Inferior parietal cortex (tissue), 1 donor: ENCODE measurements at regions not wholly inside any gene's neighbourhood (a gene's known extent, or its start where the extent isn't known, plus 50 kb on each side); places are given as distances from the start of the nearest gene placed in this dataset.

Experiments used
- DNase-seq: peaks from one replicate; pipeline ENCODE4 v3.0.0-alpha.2; 2016; ENCODE audit errors: extremely low spot score

- DNase-seq: no peak
Measured at GRCh38 chr7:156073366-156074052, 261.2 kb upstream of the SHH start.

DNA sequence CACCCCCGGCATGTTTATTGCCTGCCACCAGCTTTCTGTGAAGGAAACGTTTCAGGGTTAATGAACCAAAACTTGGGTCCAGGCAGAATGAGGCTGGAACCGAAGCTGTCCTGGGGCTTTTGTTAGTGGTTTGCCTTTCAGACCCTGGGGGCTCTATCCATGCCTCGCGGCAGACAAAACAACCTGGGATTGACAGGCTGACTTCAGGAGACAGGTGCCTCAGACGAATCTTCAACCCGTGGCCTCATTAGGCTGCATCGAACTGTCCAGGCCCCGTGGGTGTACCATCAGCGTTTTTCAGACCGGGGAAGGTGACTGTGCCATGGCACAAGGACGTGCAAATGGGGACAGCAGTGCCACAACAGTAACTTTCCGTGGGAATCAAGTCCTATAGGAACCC, 259.3 kb upstream of the SHH start:
- no peak for DNase-seq

- no peak for DNase-seq
Measured at GRCh38 chr7:156069891-156070290, 257.6 kb upstream of the SHH start.

GRCh38 chr7:156067156-156067555, 254.9 kb upstream of the SHH start:
- no peak for DNase-seq

DNA sequence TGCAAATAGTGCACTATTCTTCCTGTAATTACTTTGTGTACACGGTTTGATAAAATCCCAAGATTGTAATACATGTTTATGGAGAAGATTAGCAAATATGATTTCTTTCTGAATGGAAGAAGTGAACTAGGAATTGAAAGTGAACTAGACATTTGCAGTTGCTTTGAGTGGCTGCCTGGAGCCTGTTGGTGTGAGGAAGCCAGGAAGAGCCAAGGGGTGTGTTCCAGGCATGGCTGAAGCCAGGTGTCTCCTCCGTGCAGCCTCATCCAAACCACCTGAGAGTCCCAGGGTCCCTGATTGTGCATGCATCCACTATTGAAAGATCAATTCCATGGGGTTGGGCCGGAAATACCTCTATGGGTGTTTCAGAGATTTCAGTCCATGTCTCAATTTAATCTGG, 253.1 kb upstream of the SHH start:
- no peak for DNase-seq

DNA sequence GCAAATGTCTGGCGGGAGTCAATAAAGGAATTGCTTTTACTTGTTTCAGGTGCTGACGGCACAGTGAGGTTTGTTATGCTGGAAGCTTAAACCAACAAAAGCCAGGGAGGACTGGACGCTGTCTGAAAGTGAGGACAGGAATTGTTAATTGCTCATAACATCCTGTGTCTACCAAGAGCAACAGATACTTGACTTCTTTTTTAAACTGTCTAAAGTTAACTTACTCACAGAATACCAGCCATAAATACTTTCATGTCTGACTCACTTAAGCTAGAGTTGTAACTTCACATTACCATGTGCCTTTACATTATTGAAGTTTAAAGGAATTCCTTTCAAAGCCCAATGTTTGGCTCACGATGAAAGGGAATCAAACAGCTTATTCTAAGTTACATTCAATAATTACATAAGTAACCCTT, 252.7 kb upstream of the SHH start:
- no peak for DNase-seq

GRCh38 chr7:156063241-156063810, 251.1 kb upstream of the SHH start:
- no peak for DNase-seq

- no peak for DNase-seq
Measured at GRCh38 chr7:156062286-156062685, 250.0 kb upstream of the SHH start.

GRCh38 chr7:156061689-156062255, 249.5 kb upstream of the SHH start:
- DNase-seq: no peak

DNA sequence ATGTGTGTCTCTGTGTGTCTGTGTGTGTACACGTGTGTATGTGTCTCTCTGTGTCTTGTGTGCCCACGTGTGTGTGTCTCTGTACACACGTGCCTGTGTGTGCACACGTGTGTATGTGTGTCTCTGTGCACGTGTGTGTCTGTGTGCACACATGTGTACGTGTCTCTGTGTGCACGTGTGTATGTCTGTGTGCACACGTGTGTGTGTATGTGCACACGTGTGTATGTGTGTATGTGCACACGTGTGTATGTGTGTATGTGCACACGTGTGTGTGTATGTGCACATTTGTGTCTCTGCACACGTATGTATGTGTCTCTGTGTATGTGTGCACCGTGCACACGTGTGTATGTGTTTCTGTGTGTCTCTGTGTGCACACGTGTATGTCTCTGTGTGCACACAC, 248.7 kb upstream of the SHH start:
- no peak for DNase-seq

- no peak for DNase-seq
Measured at GRCh38 chr7:156059369-156059768, 247.1 kb upstream of the SHH start.

GRCh38 chr7:156058248-156058647, 246.0 kb upstream of the SHH start:
- no peak for DNase-seq

GRCh38 chr7:156056534-156056933, 244.3 kb upstream of the SHH start:
- DNase-seq: no peak

DNA sequence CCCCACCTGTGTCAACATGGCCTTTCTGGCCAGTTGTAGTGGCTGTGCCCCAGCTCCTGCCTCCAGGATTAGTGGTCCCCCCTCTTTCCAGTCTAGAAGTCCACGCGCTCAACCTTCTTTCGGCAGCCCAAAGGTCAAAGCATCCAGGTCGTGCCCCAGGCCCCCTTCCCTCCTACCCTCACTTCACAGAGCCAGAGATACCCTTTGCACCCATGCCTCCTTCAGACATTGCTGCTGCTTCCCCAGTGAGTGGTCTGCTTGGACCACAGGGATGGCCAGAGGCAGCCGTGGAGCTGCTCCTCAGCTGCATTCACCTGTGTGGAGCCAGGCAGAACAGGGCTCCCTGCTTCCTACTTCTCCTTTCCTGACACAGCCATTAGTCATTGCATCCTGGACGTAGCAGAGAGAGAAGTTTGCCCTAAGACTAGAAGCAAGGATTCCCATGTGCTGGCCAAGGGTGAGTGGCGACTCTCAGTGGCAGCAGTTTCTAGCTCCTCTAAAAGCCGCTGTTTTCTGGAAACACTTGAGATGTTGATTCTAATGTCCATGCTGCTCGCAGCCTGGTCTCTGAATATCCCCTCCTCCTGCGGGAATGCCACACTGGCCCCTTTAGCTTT, 243.1 kb upstream of the SHH start:
- DNase-seq: no peak

DNA sequence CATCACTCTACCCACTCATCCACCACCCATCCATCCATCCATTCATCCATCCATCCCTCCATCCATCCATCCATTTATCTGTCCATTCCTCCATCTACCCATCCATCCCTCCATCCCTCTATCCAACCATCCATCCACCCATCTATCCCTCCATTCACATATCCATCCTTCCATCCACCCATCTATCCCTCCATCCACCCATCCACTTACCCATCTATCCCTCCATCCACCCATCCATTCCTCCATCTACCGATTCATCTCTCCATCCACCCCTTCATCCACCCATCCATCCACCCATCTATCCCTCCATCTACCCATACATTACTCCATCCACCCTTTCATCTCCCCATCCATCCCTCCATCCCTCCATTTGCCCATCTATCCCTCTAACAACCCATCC, 239.6 kb upstream of the SHH start:
- no peak for DNase-seq

DNA sequence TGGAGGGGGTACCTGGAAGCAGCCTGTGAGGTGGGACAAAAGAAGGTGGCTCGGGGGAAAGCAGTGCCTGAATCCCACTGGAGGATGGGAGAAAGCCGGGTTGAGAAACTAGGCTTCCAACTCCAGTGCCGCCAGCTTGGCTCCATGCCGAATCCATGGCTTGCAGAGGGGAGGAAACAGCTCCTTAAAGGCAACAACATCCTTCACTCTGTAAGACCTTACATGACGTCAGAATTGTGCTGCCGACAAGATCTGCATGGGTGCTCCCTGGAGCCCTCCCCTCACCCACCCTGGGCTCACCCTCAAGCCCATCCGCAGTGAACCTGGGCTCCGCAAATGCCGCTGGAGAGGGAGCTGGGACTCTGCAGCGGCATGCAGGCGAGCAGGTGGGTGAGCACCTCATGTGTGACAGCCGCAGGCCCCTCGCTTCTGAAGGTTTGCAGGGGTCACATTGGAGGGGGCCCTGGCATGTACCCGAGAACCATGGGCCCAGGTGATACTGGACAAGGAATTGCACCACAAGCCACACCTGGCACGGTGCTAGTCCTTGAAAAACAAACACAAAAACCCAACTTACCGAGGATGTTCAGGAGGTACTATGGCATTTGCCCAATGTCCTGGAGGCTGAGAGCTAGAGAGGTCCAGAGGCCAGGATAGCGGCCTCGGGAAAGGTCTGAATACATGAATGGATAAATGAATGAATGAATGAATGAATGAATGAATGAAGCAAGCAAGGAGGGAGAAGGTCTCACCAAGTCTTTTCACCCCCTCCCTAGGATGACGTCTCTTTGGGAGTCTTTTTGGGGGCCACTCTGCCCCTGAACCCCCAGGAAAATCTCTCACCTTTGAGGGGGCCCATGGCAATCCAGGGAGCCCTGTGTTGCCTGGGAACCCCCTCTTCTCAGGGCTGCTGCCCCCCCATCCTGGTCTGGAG, 238.6 kb upstream of the SHH start:
- DNase-seq: no peak

DNA sequence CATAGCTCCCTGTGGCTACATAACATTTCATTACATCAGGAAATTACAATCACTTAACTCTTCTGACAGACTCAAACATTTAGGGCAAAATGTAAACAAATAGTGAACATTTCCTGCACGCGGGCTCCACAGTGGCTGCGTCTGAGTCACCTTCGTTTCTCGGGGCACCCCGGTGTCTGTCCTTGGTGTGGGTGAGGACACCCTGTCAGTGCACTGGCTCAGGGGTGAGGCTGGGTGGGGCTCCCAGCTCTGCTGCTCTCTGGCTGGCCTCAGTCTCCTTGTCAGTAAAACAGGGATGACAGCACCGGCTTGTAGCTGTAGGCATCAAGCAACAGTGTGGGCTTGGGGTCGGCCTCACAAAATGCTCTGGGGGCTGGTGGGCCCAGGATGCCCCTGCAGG, 237.1 kb upstream of the SHH start:
- no peak for DNase-seq

GRCh38 chr7:156046031-156046560, 233.8 kb upstream of the SHH start:
- no peak for DNase-seq

DNA sequence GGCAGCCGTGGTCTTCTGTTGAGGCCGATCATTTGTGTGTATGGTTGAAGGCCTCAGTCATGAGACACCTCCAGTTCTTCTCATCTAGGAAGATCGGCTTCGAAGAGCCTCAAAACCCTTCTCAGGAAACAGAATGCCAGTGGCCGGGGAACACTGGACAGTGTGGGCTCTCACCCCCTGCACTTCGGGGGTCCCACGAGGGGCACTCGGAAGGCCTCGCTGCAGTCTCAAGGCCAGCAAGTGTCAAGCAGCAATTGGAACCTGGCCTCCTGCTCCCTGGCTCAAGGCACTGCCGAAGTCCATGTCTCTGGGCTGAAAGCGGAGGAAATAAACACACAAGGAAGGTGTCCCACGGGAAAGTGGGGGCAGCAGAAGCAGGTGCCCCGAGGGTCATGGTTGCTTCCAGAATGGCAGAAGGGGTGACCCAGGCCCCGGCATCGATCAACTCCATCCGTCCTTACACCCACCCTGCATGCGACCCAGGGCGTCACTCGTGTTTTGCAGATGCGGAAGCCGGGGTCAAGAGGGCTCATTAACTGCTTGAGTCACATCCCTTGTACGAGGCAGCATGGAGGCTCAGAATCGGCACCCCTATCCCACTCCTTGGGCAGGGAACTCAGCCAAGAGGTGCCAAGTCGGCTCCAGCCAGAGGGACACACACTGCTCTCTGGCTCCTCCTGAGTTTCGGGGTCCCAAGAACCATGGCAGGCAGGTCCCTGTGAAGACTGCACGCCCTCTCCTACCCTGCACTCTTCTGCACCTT, 231.3 kb upstream of the SHH start:
- DNase-seq: no peak

GRCh38 chr7:156041398-156041797, 229.1 kb upstream of the SHH start:
- DNase-seq: no peak
